PC-9 (cell line): ENCODE measurements at regions not wholly inside any gene's neighbourhood (a gene's known extent, or its start where the extent isn't known, plus 50 kb on each side); places are given as distances from the start of the nearest gene placed in this dataset.

ENCODE experiments used
- BruUV-seq: library from RNA; stranded (reverse); fragments of 400-500 nt; replicated peaks from 2 replicates; lab custom pipeline; 2021; lab: Mats Ljungman, UMichigan
- CTCF ChIA-PET: fragments of 300-600 bp; sonication (Branson Sonifier 250); formaldehyde crosslinking; loops from one replicate; lab custom pipeline; 2022; ENCODE audit warnings: antibody characterized with exemption; lab: Charles Lee
- POLR2A ChIA-PET: fragments of 300-600 bp; sonication (Branson Sonifier 250); formaldehyde crosslinking; loops from one replicate; lab custom pipeline; 2022; ENCODE audit warnings: antibody characterized with exemption; ENCODE audit not compliant: unreplicated experiment; lab: Charles Lee
- DNase-seq, 2 experiments: peaks; one replicate each; pipeline versions ENCODE4 v3.0.0 to v3.0.0-alpha.2; 2015 to 2022; ENCODE audit warnings: mixed read lengths in 1 of 2
- H2AFZ ChIP-seq: fragments of 200-600 bp; sonication (generic); 2 replicates; pipeline ENCODE4 v1.8.1; 2017; ENCODE audit warnings: antibody characterized with exemption
- H3F3A ChIP-seq: fragments of 200-600 bp; sonication (generic); 2 replicates; pipeline ENCODE4 v1.8.1; 2017; ENCODE audit warnings: antibody characterized with exemption, mild to moderate bottlenecking, low read depth; ENCODE audit not compliant: insufficient read depth
- H3K27ac ChIP-seq: fragments of 200-600 bp; sonication (generic); 2 replicates; pipeline ENCODE4 v1.6.1; 2016; ENCODE audit warnings: mixed run types
- H3K27me3 ChIP-seq: fragments of 200-600 bp; sonication (generic); 2 replicates; pipeline ENCODE4 v1.6.1; 2016; ENCODE audit warnings: low read depth, mixed run types; ENCODE audit not compliant: insufficient read depth
- H3K36me3 ChIP-seq: fragments of 200-600 bp; sonication (generic); 2 replicates; pipeline ENCODE4 v1.6.1; 2016; ENCODE audit warnings: low read depth, mixed run types
- H3K4me1 ChIP-seq: fragments of 200-600 bp; sonication (generic); replicated peaks from 2 replicates; pipeline ENCODE4 v1.6.1; 2016; ENCODE audit warnings: mixed run types; ENCODE audit not compliant: insufficient read depth
- H3K4me2 ChIP-seq: fragments of 200-600 bp; sonication (generic); 2 replicates; pipeline ENCODE4 v1.6.1; 2017; ENCODE audit warnings: mixed run types
- H3K4me3 ChIP-seq: fragments of 200-600 bp; sonication (generic); 2 replicates; pipeline ENCODE4 v1.6.1; 2016; ENCODE audit warnings: mixed run types
- H3K79me2 ChIP-seq: fragments of 200-600 bp; sonication (generic); 2 replicates; pipeline ENCODE4 v1.6.1; 2017; ENCODE audit warnings: low read depth, mixed run types
- H3K9me2 ChIP-seq: fragments of 200-600 bp; sonication (generic); 2 replicates; pipeline ENCODE4 v1.8.1; 2017; ENCODE audit warnings: mild to moderate bottlenecking; ENCODE audit not compliant: insufficient read depth
- H3K9me3 ChIP-seq: fragments of 200-600 bp; sonication (generic); 2 replicates; pipeline ENCODE4 v1.8.1; 2016; ENCODE audit warnings: low read depth; ENCODE audit not compliant: insufficient read depth
- H4K20me1 ChIP-seq: fragments of 200-600 bp; sonication (generic); 2 replicates; pipeline ENCODE4 v1.8.1; 2017; ENCODE audit not compliant: insufficient read depth
- CTCF ChIP-seq: fragments of 200-600 bp; sonication (generic); conservative IDR thresholded peaks from 2 replicates; pipeline ENCODE4 v1.6.1; 2017; ENCODE audit warnings: mixed run types, antibody characterized with exemption, mild to moderate bottlenecking, moderate library complexity
- EZH2 ChIP-seq: fragments of 200-600 bp; sonication (generic); IDR thresholded peaks from 2 replicates; pipeline ENCODE4 v1.8.0; 2017; ENCODE audit warnings: antibody characterized with exemption, low read depth
- intact Hi-C: fragments of 100-400 bp; cut with micrococcal nuclease; formaldehyde crosslinking; loops from one replicate; pipeline ENCODE4 v1.10.0; 2022; ENCODE audit not compliant: unreplicated experiment

- Histone ChIP-seq H3K4me1 (no peaks in the 10 kb centered on the region), H3K4me3 (no peak overlapping the region), H3K79me2 (no peaks in the 10 kb centered on the region), H3K9me2 (no peaks in the 10 kb centered on the region), H3F3A (no peaks in the 10 kb centered on the region), H3K27me3 (no peaks in the 10 kb centered on the region), H3K4me2 (no peak overlapping the region), H3K27ac (no peak overlapping the region), H3K36me3 (no peaks in the 10 kb centered on the region), H3K9me3 (no peaks in the 10 kb centered on the region), H2AFZ (no peak overlapping the region), H4K20me1 (no peaks in the 10 kb centered on the region)
- CTCF ChIA-PET, result interaction anchor here (0.6 kb wide), 1 partner anchor 590 kb away, joined by 3 read pairs; no protein-coding TSS in a partner anchor
- DNase-seq, result no peak
- TF ChIP-seq EZH2 (no peak), CTCF (peak; percentile 89)
- POLR2A ChIA-PET, result no interaction called here
- BruUV-seq, result no TSS peak
- intact Hi-C loops, result no loop called here
Observed at GRCh38 chr1:101506541-101507164, 269.8 kb downstream of the S1PR1 start.

- Histone ChIP-seq H3K9me3 (no peaks in the 10 kb centered on the region), H4K20me1 (no peaks in the 10 kb centered on the region), H3K27ac (no peak overlapping the region), H3K4me3 (no peak overlapping the region), H3K4me1 (no peaks in the 10 kb centered on the region), H3K9me2 (no peaks in the 10 kb centered on the region), H3K27me3 (no peaks in the 10 kb centered on the region), H3K79me2 (no peaks in the 10 kb centered on the region), H3F3A (no peaks in the 10 kb centered on the region), H2AFZ (no peak overlapping the region), H3K4me2 (no peak overlapping the region), H3K36me3 (no peaks in the 10 kb centered on the region)
- CTCF ChIA-PET, result no interaction called here
- POLR2A ChIA-PET, result no interaction called here
- intact Hi-C loops, result no loop called here
- no peak for TF ChIP-seq EZH2
- no peak for DNase-seq
- BruUV-seq, result no TSS peak
Observed at GRCh38 chr1:101507547-101507971, 270.7 kb downstream of the S1PR1 start.

DNA sequence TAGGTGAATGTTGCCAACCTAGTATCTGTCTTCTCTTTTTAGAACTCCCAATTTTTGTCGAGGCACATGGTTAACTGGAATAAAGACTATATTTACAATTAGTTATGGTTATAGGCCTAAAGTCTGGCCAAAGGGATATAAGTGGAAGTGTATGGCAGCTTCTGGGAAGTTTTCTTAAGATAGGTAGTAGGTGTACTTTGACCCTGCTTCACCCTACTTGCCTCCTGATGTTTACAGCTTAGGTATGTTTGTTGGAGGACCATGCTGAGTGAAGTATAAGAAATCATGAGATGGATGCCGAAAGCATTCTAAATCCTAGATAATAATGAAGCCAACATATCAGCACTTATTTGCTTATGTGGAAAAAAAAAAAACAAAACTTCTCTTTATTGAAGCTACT lies 272.1 kb downstream of the S1PR1 start:
- no peaks in the 10 kb centered on the region for H3K27me3 ChIP-seq
- no peaks in the 10 kb centered on the region for H4K20me1 ChIP-seq
- no peaks in the 10 kb centered on the region for H3K9me3 ChIP-seq
- DNase-seq, result no peak
- no peak overlapping the region for H3K4me2 ChIP-seq
- TF ChIP-seq CTCF (no peak), EZH2 (no peak)
- H3K36me3 ChIP-seq, result no peaks in the 10 kb centered on the region
- ChIA-PET CTCF (no interaction called here), POLR2A (no interaction called here)
- H3K9me2 ChIP-seq, result no peaks in the 10 kb centered on the region
- H2AFZ ChIP-seq, result no peak overlapping the region
- BruUV-seq, result no TSS peak
- H3K79me2 ChIP-seq, result no peaks in the 10 kb centered on the region
- intact Hi-C loops, result no loop called here
- H3F3A ChIP-seq, result no peaks in the 10 kb centered on the region
- H3K4me3 ChIP-seq, result no peak overlapping the region
- H3K4me1 ChIP-seq, result no peaks in the 10 kb centered on the region
- no peak overlapping the region for H3K27ac ChIP-seq

GRCh38 chr1:101509370-101509769 lies 272.6 kb downstream of the S1PR1 start:
- Histone ChIP-seq H3F3A (no peaks in the 10 kb centered on the region), H3K27ac (no peak overlapping the region), H3K79me2 (no peaks in the 10 kb centered on the region), H3K4me3 (no peak overlapping the region), H3K4me1 (no peaks in the 10 kb centered on the region), H3K9me2 (no peaks in the 10 kb centered on the region), H2AFZ (no peak overlapping the region), H3K36me3 (no peaks in the 10 kb centered on the region), H3K9me3 (no peaks in the 10 kb centered on the region), H4K20me1 (no peaks in the 10 kb centered on the region), H3K27me3 (no peaks in the 10 kb centered on the region), H3K4me2 (no peak overlapping the region)
- intact Hi-C loops, result no loop called here
- CTCF ChIA-PET, result no interaction called here
- no peak for DNase-seq
- POLR2A ChIA-PET, result no interaction called here
- no TSS peak for BruUV-seq
- no peak for TF ChIP-seq EZH2
- no peak for TF ChIP-seq CTCF
